Muscle of back (tissue), 3 donors: ENCODE measurements at regions not wholly inside any gene's neighbourhood (a gene's known extent, or its start where the extent isn't known, plus 50 kb on each side); places are given as distances from the start of the nearest gene placed in this dataset.

ENCODE experiments used
- DNase-seq, 3 donors: peaks; one replicate each; pipeline versions ENCODE4 v3.0.0 to v3.0.0-alpha.2; 2013

- no peak for DNase-seq
Measured at GRCh38 chr2:78928502-78928901, 97.0 kb upstream of the REG3G start.

DNA sequence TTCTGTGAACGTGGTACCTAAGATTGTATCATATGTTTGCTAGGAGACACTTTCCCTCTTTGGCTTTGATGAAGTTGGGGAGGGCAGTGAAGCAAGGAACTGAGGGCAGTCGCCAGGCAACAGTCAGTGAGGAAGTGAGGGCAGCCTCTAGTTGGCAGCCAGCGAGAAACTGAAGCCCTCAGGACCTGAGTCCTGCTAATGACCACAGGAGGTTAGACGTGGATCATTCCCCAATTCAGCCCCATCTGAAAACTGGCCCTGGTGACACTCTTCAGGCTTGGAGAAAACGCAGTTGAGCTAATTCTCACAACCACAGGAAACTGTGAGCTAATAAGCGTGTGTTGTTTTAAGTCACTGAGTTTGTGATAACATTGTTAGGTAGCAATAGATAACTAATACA is 84.5 kb upstream of the REG3G start:
- DNase-seq: no peak

DNA sequence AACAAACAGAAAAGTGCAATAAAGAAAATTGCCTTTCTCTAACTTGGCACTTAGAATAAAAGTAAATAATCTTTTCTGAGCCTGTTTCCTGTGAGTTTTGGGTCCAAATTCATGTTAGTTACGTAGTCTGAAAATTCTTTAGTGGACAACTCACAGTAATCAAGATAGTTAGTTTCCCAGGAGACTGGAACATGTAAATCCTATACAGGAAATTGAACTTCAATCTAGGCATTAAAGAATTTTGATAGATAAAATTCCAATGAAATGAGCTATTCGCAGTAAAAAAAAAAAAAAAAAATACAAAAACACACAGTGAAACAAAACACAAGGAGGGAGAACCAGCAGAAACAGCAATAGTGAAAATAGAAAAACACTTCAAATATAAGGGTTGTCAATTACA is 83.8 kb upstream of the REG3G start:
- no peak for DNase-seq

GRCh38 chr2:78963881-78964280 is 61.6 kb upstream of the REG3G start:
- DNase-seq: no peak

DNA sequence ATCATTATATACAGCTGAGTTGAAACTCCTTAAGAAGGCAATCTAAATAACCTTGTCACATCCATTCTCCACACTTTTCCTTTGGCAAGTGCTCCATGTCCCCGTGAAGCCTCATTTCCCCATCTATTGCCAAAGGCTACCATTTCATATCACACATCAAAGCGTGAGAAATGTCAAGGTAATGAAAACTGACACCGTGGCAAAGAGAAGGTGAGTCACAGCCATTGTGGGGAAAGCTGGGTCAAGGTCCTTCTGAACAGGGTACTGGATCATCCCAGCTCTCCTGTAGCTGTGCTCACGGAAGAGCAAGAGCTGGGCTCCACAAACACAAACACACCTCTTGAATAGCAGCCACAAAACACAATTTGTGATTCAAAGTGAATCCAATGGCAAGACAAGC is 58.2 kb upstream of the REG3G start:
- no peak for DNase-seq

GRCh38 chr2:78973630-78974029 is 51.9 kb upstream of the REG3G start:
- no peak for DNase-seq
